SK-N-SH treated with all-trans-retinoic acid at 6 μM for 48 hours (cell line): ENCODE measurements at regions not wholly inside any gene's neighbourhood (a gene's known extent, or its start where the extent isn't known, plus 50 kb on each side); places are given as distances from the start of the nearest gene placed in this dataset.
"Not testable (repeated sequence)": the region's sequence is repeated elsewhere in the genome, so short reads cannot be mapped to it uniquely, and the experiment has no call there.

Experiments
- ATAC-seq: fragments of 200-7000 bp; cut with Tn5 transposase; 3 replicates; pipeline ENCODE4 v1.9.1; 2020; ENCODE audit warnings: mild to moderate bottlenecking, moderate library complexity
- ARNTL ChIP-seq: fragments of 450-650 bp; formaldehyde crosslinking; IDR thresholded peaks from 2 replicates; pipeline ENCODE4 v1.5.0; 2020; ENCODE audit warnings: low read depth, mild to moderate bottlenecking, moderate library complexity, borderline replicate concordance
- ISL1 ChIP-seq: fragments of 250-450 bp; sonication (Bioruptor Pico); IDR thresholded peaks from 2 replicates; pipeline ENCODE4 v2.1.2; 2022; ENCODE audit warnings: mild to moderate bottlenecking, moderate library complexity
- PPARA ChIP-seq: fragments of 250-450 bp; sonication (Bioruptor Pico); IDR thresholded peaks from 2 replicates; pipeline ENCODE4 v1.5.0; 2020; ENCODE audit warnings: mild to moderate bottlenecking, borderline replicate concordance
- RARB ChIP-seq: fragments of 250-450 bp; sonication (Bioruptor Pico); IDR thresholded peaks from 2 replicates; pipeline ENCODE4 v1.8.0; 2021; ENCODE audit warnings: mild to moderate bottlenecking, moderate library complexity
- TOX ChIP-seq: fragments of 250-450 bp; sonication (Bioruptor Pico); IDR thresholded peaks from 2 replicates; pipeline ENCODE4 v1.8.0; 2021; ENCODE audit warnings: mild to moderate bottlenecking, moderate library complexity, borderline replicate concordance
- ZFP3 ChIP-seq: fragments of 250-450 bp; sonication (Bioruptor Pico); IDR thresholded peaks from 2 replicates; pipeline ENCODE4 v1.5.0; 2020; ENCODE audit warnings: mild to moderate bottlenecking, moderate library complexity
- ZNF565 ChIP-seq: fragments of 450-650 bp; formaldehyde crosslinking; conservative IDR thresholded peaks from 2 replicates; pipeline ENCODE4 v1.5.0; 2020; ENCODE audit warnings: low read depth, mild to moderate bottlenecking, moderate library complexity
- TF ChIP-seq, protein P1 (sequence below): fragments of 250-450 bp; sonication (Bioruptor Pico); IDR thresholded peaks from 2 replicates; pipeline ENCODE4 v1.5.1; 2021; ENCODE audit warnings: mild to moderate bottlenecking, moderate library complexity

GRCh38 chr16:29192329-29193247, 207.7 kb downstream of the LAT start:
- peak; percentile 55; the same call in 2 of the 3 replicates for ATAC-seq
- no peak for TF ChIP-seq RARB (CRISPR knock-in tag)

DNA sequence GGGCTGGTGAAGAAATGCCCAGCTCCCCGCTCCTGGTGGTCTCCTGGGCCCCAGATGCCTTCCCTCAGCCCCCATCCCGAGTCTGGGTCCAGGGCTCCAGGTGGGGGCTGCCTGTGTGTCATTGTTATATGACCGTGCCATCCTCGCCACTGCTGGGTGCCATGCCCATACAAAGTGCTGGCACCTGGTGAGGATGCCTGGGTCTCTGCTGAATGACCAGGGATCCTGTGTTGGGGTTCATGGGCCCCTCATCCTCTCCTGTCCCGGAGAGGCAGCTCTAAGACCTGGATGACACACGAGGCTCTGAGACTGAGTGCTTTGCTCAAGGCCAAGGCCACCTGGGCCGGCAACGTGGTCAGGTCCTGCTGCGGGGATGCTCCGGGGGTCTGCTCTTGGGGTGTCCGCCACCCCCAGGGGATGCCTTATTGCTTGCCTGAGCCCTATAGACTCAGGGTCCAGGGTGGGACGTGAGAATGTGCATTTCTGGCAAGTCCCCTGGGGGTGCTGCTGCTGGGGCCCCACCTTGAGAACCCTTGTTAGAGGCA, 206.9 kb downstream of the LAT start:
- ATAC-seq = not testable (repeated sequence)

GRCh38 chr16:29190553-29191431, 205.9 kb downstream of the LAT start:
- not testable (repeated sequence) for ATAC-seq

- ATAC-seq = not testable (repeated sequence)
These were observed 204.0 kb downstream of the LAT start for GRCh38 chr16:29188806-29189205.

DNA sequence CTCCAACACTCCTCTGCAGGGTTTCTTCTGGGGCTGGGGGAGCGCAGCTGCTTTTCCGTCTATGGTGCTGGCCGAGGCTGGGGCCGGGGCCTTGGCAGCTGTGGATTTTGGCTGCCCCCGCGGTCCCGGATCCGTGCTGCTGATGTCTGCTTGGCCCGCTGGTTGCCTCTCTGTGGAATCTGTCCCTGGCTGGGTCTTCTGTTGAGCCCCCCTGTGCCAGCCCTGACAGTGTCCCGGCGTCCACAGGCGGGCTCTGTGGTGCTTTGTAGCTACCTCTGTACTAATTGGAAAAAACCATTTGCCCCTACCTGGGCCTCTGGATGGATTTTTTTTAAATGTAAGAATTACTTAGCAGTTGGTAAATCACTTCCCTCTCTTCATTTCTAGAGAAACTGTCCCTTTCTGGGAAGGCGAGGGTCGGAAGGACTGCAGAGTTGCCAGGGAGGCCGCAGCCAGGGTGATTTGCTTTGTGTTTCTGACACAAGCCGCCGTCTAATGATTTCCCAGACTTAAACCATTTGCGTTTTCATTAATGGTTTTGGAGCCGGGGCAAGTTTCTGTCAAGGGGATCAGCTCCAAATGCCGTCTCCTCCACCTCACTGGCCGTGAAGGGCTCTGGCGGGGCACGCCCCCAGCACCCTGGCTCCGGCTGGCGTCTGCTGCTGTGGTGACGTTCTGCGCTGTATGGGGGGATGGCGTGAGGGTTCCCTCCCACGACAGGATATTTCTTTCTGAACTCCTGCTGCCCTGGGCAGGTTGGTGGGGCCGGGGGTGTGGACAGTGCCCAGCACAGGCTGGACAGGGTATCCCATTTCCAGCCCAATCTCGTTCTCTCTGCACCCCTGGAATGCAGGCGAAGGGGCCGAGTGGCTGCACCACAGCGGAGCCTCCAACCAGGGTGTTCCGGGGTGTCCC, 201.7 kb downstream of the LAT start:
- ATAC-seq = not testable (repeated sequence)

- ATAC-seq = not testable (repeated sequence)
These were observed 201.0 kb downstream of the LAT start for GRCh38 chr16:29185872-29186271.

DNA sequence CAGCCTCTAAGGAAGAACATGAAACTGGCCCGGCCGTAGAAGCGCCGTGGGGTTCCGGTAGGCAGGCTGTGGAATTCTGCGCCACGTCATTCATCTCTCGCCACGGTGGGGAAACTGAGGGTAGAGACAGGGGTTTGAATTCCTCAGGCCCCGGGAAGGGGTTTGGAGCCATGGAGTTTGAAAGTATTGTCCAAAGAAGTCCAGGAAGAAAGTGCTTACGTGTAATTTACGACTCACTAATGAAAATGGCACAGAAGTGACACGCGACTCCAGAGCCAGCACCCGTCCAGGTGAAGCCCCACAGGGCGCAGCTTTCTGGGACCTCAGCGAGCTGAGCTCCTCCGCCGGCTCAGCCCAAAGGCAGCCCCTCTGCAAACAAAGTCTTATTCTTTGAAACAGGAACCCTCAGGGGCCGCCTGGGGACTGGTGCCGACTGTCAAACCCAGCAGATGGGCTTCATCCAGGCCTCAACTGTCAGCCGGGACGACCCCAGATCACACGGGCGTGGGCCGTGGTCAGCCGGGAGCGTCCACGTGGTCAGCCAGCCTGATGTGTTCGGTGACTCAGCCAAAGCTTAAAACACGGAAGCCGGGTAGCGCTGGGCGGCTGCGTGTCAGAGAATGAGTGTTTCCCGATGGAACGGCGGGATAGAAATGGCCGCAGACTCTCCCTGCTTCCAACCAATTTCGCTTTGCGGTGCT, 200.0 kb downstream of the LAT start:
- ATAC-seq = not testable (repeated sequence)

DNA sequence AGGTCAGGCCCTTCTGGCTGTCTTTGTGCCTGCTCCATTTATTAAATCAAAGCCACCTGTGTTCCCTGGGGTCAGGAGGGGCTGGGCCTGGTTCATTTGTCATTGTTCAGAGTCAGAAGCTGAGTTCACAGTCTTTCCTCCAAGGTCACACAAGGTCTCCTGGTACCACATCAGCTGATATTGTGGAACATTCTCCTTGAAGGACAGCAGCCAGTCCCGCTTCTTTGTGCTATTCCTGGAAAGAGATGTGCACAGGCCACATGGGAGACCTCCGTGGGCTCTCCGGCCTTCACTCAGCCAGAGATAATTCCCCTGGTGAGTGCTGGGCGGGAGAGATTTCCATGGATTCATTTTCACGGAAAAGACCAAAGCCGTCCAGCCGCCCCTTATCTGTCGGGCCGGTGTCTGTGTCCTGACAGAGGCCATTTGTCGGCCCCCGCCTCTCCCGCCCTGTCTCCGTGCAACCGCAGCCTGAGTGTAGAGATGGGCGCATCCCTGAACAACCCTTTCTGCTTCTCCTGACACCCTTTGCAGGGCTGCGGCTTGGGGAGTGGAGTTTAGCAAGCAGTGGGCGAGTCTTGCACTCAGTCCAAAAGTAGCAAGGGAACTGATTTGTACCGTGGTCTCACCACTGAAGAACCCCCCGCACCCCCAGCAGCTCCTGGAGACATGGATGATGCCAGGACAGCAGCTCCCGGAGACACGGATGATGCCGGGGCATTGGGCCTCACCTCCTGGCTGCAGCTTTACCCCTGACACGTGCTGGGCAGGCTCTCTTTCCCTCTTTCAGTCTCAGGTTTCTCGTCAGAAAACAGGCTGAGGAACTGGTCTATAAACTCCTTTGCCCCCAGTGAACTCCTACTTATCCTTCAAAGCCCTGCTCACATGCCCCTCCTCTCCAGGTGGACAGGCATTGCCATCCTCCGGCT, 198.4 kb downstream of the LAT start:
- not testable (repeated sequence) for ATAC-seq
- peak; percentile 96 for TF ChIP-seq ZFP3

DNA sequence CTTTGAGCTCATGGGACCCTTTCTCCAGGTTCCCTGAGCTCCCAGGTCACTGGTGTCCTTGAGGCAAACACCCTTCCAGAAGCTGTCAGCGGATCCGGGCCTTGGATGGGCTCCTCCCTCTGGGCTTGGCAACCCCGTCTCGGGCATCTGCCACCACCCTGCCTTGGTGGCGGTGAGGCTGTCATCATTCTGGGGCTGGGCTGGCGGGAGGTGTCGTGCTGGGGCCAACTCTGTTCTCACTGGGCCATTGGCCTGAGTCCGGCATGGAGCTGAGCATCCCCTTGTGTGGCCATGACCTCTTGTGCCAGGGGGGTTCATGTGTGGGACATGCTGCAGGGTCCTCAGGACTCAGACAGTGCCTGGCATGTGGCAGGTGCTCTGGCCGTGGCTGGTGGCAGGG, 197.6 kb downstream of the LAT start:
- no peak for TF ChIP-seq ARNTL (CRISPR knock-in tag)
- no peak for TF ChIP-seq TOX (CRISPR knock-in tag)
- TF ChIP-seq, protein P1, sequence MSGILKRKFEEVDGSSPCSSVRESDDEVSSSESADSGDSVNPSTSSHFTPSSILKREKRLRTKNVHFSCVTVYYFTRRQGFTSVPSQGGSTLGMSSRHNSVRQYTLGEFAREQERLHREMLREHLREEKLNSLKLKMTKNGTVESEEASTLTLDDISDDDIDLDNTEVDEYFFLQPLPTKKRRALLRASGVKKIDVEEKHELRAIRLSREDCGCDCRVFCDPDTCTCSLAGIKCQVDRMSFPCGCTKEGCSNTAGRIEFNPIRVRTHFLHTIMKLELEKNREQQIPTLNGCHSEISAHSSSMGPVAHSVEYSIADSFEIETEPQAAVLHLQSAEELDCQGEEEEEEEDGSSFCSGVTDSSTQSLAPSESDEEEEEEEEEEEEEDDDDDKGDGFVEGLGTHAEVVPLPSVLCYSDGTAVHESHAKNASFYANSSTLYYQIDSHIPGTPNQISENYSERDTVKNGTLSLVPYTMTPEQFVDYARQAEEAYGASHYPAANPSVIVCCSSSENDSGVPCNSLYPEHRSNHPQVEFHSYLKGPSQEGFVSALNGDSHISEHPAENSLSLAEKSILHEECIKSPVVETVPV (CRISPR knock-in tag) = no peak
- TF ChIP-seq ZFP3 = no peak
- TF ChIP-seq PPARA = no peak
- TF ChIP-seq RARB (CRISPR knock-in tag) = no peak
- no peak for TF ChIP-seq ISL1 (CRISPR knock-in tag)
- no peak for TF ChIP-seq ZNF565 (CRISPR knock-in tag)
- TF ChIP-seq, all 23 proteins: peak for 0
- no peak for ATAC-seq

GRCh38 chr16:29181921-29182411, 197.1 kb downstream of the LAT start:
- not testable (repeated sequence) for ATAC-seq

GRCh38 chr16:29181254-29181780, 196.5 kb downstream of the LAT start:
- not testable (repeated sequence) for ATAC-seq

GRCh38 chr16:29180206-29180600, 195.4 kb downstream of the LAT start:
- not testable (repeated sequence) for ATAC-seq
